H1 (cell line): ENCODE measurements at regions not wholly inside any gene's neighbourhood (a gene's known extent, or its start where the extent isn't known, plus 50 kb on each side); places are given as distances from the start of the nearest gene placed in this dataset.

ENCODE experiments used
- EZH2 ChIP-seq: fragments of 200-600 bp; sonication (generic); IDR thresholded peaks from 2 replicates; pipeline ENCODE4 v1.7.1; 2012; ENCODE audit warnings: low read depth, mild to moderate bottlenecking, moderate library complexity, low read length, inconsistent platforms; ENCODE audit not compliant: severe bottlenecking
- JUND ChIP-seq: IDR thresholded peaks from 2 replicates; pipeline ENCODE4 v1.6.1; 2011; ENCODE audit warnings: mild to moderate bottlenecking, improper control_type of control experiment, low read length
- NANOG ChIP-seq: IDR thresholded peaks from 2 replicates; pipeline ENCODE4 v1.6.1; 2011; ENCODE audit warnings: low read length, low read depth, mild to moderate bottlenecking, inconsistent platforms; ENCODE audit not compliant: insufficient read depth, poor library complexity, severe bottlenecking
- POLR2A ChIP-seq, 2 experiments: IDR thresholded peaks; 1 replicate in 1 of 2; 2 replicates in 1 of 2; pipeline ENCODE4 v1.6.1; 2011; ENCODE audit warnings: low read depth in 2 of 2, low read length in 2 of 2, mild to moderate bottlenecking in 2 of 2; ENCODE audit errors: control extremely low read depth in 1 of 2
- TF ChIP-seq, protein P1 (sequence below): fragments of 300-600 bp; sonication (generic); IDR thresholded peaks from 2 replicates; pipeline ENCODE4 v1.7.1; 2012; ENCODE audit warnings: low read length, moderate library complexity, mild to moderate bottlenecking, inconsistent platforms; ENCODE audit not compliant: insufficient replicate concordance

DNA sequence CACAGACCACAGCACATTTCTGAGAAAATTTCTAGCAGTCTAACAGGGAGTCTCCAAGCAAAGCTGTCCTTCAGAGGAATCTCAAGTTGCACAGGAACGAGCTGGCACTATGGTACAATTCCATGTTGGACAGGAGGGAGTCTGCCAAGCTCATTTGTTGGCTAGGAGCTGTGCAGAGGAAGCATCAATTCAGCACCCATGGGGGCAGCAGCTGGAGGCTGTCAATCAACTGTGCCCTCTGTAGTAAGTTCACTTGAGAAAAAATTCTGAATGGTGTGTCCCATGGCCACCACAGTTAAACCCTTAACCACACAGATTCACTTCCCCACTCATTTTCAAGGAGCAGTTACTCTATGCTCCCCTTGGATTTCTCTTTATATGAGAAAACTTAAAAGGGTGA, 298.5 kb upstream of the PPP2R3A start (continued):
- no peak for TF ChIP-seq NANOG
- no peak for TF ChIP-seq POLR2A (IDR thresholded peaks at IDR 0.05; ENCODE audit: control extremely low read depth in 1 of 2, low read depth in 2 of 2, low read length in 2 of 2)
- TF ChIP-seq, protein P1, sequence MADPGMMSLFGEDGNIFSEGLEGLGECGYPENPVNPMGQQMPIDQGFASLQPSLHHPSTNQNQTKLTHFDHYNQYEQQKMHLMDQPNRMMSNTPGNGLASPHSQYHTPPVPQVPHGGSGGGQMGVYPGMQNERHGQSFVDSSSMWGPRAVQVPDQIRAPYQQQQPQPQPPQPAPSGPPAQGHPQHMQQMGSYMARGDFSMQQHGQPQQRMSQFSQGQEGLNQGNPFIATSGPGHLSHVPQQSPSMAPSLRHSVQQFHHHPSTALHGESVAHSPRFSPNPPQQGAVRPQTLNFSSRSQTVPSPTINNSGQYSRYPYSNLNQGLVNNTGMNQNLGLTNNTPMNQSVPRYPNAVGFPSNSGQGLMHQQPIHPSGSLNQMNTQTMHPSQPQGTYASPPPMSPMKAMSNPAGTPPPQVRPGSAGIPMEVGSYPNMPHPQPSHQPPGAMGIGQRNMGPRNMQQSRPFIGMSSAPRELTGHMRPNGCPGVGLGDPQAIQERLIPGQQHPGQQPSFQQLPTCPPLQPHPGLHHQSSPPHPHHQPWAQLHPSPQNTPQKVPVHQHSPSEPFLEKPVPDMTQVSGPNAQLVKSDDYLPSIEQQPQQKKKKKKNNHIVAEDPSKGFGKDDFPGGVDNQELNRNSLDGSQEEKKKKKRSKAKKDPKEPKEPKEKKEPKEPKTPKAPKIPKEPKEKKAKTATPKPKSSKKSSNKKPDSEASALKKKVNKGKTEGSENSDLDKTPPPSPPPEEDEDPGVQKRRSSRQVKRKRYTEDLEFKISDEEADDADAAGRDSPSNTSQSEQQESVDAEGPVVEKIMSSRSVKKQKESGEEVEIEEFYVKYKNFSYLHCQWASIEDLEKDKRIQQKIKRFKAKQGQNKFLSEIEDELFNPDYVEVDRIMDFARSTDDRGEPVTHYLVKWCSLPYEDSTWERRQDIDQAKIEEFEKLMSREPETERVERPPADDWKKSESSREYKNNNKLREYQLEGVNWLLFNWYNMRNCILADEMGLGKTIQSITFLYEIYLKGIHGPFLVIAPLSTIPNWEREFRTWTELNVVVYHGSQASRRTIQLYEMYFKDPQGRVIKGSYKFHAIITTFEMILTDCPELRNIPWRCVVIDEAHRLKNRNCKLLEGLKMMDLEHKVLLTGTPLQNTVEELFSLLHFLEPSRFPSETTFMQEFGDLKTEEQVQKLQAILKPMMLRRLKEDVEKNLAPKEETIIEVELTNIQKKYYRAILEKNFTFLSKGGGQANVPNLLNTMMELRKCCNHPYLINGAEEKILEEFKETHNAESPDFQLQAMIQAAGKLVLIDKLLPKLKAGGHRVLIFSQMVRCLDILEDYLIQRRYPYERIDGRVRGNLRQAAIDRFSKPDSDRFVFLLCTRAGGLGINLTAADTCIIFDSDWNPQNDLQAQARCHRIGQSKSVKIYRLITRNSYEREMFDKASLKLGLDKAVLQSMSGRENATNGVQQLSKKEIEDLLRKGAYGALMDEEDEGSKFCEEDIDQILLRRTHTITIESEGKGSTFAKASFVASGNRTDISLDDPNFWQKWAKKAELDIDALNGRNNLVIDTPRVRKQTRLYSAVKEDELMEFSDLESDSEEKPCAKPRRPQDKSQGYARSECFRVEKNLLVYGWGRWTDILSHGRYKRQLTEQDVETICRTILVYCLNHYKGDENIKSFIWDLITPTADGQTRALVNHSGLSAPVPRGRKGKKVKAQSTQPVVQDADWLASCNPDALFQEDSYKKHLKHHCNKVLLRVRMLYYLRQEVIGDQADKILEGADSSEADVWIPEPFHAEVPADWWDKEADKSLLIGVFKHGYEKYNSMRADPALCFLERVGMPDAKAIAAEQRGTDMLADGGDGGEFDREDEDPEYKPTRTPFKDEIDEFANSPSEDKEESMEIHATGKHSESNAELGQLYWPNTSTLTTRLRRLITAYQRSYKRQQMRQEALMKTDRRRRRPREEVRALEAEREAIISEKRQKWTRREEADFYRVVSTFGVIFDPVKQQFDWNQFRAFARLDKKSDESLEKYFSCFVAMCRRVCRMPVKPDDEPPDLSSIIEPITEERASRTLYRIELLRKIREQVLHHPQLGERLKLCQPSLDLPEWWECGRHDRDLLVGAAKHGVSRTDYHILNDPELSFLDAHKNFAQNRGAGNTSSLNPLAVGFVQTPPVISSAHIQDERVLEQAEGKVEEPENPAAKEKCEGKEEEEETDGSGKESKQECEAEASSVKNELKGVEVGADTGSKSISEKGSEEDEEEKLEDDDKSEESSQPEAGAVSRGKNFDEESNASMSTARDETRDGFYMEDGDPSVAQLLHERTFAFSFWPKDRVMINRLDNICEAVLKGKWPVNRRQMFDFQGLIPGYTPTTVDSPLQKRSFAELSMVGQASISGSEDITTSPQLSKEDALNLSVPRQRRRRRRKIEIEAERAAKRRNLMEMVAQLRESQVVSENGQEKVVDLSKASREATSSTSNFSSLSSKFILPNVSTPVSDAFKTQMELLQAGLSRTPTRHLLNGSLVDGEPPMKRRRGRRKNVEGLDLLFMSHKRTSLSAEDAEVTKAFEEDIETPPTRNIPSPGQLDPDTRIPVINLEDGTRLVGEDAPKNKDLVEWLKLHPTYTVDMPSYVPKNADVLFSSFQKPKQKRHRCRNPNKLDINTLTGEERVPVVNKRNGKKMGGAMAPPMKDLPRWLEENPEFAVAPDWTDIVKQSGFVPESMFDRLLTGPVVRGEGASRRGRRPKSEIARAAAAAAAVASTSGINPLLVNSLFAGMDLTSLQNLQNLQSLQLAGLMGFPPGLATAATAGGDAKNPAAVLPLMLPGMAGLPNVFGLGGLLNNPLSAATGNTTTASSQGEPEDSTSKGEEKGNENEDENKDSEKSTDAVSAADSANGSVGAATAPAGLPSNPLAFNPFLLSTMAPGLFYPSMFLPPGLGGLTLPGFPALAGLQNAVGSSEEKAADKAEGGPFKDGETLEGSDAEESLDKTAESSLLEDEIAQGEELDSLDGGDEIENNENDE = no peak
- TF ChIP-seq JUND = no peak
- TF ChIP-seq EZH2 = no peak
